HS-5 (cell line): ENCODE measurements at regions not wholly inside any gene's neighbourhood (a gene's known extent, or its start where the extent isn't known, plus 50 kb on each side); places are given as distances from the start of the nearest gene placed in this dataset.

Experiments
- DNase-seq: peaks from one replicate; pipeline ENCODE4 v3.0.0-alpha.2; 2012; ENCODE audit warnings: low read depth

DNA sequence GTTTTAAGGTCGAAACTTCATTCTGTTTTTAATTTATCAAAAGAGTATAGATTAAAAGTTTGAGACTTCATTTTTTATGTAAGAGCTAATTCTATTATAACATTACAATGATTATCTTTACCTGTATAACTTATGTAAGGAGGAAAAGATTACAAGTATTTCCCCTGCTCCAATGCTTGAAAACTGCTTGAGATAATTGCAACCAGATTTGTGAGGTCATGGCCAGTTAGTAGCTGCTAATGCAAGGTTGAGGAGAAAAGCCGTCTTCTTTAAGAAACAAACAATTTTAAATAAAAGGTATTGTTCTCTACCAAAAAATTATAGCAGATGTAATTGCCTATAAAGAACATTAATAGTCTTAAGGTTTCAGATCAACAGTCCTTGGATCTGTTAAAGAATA, 208.3 kb upstream of the UBE2E2 start:
- no peak for DNase-seq

DNA sequence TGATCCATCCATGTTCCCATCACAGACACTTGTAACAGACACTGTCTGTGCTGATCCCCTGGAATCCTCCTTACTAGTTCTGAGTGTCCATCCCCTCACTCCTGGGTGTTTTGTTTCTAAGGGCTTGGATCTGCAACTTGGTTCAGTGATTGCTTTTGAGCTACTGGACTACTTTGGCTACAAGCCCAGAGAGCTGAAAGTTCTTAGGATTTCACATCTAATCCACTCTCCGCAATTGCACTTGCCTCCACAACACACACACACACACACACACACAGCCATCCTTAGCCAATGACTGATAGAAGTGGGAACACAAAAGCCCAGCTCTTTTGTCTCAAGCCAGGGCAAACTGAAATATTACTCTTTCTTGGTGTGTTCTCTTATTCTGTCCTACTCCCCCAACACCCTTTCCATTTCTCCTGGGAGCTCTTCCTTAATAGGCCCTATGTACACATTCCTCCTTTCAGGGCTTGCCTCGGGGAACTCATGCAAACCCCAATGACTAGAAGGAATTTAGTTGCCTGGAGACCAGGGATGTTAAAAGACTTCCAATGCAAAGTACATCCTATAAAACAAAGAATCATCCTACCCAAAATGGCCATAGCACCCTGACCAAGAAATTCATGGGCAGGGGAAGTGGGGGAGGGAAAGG, 206.1 kb upstream of the UBE2E2 start:
- DNase-seq: no peak

DNA sequence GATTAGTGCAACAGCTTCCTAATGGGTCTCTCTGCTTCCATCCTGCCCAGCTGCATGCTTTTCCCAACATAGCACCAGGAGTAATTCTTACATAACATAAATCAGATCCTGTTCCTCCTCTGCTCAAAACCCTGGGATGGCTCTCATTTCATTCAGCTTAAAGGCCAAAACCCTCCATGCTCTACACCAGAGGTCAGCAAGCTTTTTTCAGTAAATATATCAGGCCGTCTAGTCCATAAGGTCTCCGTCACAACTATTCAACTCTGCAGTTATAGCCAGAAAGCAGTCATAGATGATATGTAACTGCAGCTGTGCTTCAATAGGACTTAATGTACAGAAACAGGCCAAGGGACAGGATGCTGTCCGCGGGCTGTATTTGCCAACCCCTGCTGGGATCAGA, 202.8 kb upstream of the UBE2E2 start:
- DNase-seq: no peak

DNA sequence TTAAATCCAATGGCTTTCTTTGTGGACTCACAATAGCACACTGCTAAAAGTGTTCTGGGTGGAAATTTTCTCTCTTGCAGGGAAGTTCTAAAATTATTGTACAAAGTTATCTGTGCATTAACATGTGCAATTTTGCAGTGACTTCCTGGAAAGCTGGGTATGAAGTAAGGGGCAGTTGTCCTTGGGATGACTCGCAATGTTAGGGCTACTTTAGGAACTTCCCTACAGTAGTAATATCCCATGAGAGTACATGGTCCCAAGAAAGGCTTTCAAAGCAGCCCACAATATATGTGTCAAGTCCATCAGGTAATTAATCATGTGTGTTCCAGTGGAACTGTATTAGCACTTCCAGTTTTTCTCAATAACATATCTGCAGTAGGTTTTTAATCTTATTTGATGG, 201.0 kb upstream of the UBE2E2 start:
- no peak for DNase-seq

DNA sequence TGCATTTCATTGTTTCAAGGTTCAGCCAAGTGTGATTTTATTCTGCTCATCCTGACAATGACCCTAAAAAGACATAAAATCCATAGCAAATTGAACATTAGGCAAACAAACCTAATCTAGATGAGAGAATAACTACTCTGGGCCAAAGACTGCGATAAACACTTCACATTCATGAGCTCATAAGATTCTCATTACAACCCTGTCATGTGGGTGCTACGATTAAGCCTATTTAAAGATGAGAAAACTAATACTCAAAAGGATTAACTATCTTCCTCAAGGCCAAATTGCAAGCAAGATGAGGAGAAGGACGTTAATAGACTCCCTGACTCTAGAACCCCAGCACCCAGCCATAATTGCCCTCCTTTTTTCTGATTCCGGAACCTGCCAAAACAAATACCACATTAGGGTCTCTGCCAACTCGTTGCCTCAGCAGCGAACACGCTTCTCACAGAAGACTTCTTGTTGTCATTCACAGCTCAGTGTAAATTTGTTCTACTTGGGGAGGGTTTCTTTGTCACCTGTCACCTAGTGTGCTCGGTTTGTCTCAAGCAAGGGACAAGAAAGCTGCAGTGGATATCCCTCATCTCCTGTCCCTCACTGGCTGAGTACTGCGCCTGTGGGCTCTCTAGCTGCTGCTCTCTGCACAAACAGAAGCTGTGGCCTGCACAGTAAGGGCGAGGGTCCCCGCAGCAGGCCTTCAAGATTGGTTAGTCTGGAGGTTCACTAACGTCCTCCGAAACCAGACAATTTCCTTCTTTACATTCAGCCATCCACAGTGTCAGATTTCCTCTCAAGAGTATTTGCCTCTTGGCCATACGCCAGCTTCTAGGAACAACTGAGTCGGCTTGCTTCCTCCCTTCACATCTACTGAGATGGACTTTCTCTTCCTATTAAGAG, 200.0 kb upstream of the UBE2E2 start:
- DNase-seq: no peak

DNA sequence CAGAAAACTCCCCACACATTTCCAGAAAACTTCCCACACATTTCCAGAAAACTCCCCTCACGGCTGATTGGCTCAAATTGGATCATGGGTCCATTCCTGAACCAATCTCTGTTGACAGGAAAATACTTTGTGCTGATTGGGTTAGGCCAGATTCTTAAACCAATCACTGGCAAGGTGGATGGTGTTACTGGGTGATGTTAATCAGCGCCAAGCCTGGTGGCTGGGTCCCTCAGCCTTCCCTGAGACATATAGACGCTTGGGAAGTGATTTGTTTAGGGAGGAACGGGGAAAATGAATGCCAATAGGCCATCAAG, 199.4 kb upstream of the UBE2E2 start:
- no peak for DNase-seq

DNA sequence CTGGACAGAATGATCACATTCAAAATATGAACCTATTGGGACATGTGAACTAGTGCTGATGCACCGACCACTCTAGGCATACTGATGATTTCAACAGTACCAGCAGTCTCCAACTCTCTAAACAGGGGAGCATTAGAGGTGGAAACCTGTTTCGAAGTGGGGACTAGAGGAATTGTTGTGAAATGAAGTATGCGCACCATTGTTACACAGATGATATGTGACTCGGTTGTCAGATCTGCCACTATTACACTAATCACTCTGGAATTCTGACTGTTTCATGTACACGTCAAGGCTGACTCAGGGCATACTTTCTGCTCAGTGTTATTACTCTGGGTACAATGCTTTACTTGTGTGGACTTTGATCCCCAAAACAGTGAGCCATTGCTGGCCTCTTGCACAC, 198.2 kb upstream of the UBE2E2 start:
- DNase-seq: peak; percentile 67

DNA sequence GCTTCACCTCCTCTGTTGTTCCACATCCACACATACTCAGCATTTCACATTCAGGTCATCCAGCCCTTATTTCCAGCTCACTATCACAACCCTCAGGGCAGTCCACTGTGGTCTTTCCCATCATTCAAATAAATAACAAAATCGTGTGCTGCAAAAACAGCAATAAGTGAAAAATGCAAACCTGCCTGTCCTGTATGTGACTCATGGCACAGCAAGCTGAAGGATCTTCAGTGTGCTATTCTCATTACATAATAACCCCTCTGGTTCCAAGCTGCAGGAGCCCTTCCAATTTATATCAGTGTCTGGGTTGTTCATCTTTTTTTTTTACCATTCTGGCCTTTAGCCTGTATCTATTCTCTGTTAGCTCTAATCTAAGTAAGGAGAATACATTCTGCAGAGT, 185.3 kb upstream of the UBE2E2 start:
- peak; percentile 39 for DNase-seq

DNA sequence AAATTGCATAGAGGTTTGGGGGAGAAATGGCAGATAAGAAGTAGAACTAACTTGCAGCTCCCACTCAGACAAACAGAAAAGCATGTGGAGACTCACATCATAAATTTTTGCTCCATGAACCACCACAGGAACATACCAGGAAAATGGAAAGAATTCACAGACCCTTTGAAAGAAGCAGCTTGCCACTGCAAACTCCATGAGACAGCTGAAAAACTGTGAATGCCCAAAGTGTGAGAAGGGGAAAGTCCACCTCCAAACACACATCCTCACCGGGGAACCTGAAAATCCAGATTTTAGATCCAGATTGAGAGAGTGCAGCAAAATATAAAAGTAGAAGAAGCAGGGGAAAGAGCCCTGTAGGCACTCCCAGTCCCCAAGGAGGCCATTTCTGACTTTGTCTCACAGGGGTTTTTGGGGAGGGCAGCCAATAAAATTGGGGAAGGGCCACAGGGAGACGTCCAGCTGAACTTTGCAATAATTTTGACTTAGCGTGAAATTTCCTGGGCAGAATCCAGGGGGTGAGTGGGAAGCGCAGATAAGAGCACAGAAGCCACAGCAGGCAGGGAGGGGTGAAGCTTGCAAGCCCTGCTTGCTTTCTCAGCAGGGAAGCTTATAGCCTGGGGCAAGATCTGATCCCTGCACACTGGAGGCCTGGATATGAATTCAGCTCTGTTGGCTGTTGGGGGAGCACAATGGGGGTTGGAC, 183.4 kb upstream of the UBE2E2 start:
- no peak for DNase-seq

DNA sequence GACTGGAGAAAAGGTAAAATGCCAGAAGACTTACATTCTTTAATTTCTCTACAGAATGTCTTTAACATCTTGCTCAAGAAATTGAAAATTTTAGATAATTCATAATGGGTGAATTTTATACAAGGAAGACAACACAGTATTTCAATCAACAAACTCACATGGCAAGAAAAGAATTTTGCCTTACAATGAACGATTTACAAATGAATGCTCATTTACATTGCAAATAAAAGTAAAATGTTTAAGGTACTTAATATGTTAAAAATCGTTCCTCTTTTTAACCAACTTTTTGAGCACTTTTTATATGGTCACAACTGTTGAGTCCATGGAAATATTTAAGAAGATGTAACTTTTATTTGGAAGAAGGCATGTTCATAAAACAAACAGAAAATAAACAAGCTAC, 174.8 kb upstream of the UBE2E2 start:
- DNase-seq: no peak

DNA sequence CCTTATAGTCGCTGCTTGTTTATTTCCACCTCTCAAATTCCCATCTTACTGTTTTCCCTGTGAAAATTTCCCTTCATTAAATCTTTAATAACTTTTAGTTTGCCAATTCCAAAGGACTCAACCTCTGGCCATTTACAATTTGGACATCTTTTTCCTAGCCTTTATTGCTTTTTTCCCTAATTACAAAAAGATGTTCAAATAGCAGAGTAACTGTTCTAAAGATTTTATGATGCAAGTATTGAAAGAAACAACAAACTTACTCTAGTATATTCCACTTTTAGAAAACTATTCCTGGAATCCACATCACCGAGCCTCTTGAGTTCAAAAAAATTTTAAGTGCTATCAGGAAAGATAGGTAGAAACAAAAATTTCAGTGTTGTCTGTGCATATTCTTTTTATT, 174.1 kb upstream of the UBE2E2 start:
- no peak for DNase-seq

DNA sequence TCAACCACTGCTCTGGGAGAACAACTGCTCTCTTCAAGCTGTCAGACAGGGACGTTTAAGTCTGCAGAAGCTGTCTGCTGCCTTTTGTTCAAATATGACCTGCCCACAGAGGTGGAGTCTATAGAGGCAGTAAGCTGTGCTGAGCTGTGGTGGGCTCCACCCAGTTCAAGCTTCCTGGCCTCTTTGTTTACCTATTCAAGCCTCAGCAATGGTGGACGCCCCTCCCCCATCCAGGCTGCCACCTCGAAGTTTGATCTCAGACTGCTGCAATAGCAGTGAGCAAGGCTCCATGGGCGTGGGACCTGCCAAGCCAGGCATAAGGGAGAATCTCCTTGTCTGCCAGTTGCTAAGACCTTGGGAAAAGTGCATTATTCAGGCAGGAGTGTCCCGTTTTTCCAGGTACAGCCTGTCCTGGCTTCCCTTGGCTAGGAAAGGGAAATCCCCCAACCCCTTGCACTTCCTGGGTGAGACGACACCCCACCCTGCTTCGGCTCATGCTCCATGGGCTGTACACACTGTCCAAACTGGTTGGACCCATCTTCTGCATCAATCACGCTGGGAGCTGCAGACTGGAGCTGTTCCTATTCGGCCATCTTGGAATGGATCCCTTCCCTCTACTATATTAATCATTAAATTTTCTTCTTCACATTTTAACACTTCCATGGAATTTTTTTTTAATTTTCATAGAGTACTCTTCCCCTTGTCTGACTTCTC, 167.0 kb upstream of the UBE2E2 start:
- DNase-seq: no peak

DNA sequence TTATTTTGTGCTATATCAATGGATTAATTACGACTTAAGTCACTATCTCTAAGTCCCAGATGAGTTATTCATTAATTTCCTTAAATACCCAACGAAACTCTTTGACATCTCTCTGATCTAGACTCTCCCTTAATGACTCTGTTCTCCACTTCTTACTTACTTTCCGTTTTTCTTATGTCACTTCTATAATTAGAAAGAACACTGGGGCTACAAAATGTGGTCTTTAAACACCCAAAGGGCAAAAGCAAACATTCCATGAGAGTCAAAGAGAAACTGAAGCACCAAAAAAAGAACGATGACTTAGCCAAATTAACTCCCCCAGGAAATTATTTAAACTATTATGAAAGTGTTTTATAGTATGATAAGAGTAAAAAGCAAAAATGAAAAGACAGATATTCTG, 166.4 kb upstream of the UBE2E2 start:
- DNase-seq: no peak

DNA sequence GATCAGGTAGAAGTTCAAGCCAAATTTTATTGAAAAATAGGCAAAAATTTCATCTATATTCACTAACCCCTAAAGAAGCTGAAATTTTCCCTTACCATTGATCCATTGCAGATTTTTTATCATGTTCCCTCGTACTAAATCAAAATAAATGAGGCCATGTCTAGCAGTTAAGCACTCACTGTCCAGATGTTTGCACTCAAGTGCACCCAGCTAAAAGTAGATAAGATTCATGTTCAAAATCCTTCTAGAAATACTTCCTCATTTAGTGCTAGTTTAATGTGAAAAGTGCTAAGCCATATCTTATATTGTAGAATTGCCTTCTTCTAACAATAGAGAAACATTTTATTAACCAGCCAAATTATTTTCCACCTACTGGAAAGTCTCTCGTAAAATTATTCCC, 164.7 kb upstream of the UBE2E2 start:
- no peak for DNase-seq

DNA sequence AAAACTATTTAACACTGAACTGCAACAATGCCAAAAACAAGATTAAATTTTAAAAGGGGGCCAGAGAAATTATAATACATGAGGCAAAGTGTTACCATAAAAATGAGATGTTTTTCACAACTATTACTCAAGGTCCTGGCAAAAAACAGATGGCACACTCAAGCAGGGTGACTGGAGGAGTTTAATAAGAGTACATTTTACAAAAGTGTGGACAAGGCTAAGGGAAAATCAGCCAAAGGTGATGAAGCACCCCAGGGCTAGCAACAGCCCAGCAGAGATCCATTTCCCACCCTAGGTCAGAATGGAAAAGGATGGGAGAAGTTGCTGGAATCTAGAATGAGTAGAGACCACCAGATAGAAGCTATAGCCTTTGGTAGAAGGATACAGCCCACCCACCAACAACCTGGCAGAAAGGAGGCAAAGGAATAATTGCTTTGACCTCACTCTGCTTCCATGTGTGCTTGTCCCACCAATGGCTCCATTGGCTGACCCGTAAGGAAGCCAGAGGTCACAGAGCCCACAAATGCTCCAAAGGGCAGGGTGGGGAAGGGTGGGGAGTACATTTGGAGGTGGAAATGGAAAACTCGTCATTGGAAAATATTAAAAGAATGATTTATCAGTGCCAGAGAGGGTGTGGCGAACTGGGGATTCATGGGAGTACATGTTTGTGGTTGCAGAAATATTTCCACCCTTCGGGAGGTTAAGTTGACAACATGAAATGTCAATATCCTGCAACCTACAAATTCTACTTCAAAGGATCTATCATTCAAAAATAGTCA, 161.0 kb upstream of the UBE2E2 start:
- DNase-seq: no peak

DNA sequence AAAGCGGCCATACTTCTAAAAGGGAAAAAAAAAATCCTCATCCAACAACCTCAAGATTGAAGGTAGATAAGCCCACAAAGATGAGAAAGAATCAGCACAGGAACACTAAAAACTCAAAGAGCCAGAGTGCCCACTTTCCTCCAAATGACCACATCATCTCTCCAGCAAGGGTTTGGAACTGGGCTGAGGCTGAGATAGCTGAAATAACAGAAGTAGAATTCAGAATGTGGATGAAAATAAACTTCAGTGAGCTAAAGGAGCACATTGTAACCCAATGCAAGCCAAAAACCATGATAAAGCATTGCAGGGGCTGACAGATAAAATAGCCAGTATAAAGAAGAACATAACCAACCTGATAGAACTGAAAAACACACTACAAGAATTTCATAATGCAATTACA, 158.7 kb upstream of the UBE2E2 start:
- no peak for DNase-seq

DNA sequence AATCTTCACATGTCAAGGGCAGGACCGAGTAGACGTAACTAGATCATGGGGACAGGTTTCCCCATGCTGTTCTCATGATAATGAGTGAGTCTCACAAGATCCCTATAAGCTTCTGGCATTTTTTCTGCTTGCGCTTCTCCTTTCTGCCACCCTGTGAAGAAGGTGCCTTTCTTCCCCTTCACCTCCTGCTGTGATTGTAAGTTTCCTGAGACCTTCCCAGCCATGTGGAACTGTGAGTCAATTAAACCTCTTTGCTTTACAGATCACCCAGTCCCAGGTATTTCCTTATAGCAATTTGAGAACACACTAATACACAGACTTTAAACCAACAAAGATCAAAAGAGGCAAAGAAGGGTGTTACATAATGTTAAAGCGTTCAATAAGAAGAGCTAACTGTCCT, 156.6 kb upstream of the UBE2E2 start:
- no peak for DNase-seq

DNA sequence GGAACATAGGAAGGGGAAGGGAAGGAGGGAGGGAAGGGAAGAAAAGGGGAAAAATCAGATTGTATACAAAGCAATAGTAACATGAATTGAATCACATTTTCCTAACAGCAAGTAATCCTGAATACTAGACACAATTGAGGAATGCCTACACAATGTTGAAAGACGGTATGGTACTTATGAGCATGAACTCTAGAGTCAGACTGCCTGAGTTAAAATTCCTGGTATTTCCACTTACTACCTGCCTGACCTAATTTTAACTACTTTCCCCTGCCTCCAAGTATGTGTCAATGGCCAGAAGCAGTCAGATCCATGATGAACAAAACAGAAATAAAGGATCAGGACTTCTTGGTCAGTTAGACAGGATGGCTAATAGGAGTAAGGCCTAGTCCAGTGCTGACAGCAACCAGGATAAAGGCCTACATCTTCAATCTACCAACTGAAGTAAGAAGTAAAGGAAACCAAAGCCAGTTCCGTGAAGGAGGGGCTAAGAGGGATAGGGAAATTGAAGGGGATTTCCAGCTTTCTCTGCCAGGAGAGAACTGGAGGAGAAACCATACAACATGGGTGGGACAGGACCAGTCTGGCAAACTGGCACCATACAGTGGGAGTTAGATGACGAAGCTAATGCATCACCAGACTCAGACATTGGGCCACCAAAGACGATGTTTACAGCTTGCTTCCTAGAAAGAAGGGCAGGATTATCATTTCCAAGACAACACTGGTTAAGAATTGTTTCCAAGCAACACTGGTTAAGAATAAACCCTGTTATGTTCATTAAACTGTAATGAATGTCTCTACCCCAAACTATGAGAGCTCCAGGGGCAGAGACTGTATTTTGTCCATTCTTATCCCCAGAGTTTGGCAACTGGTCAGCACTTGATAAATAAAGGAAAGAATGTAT, 151.6 kb upstream of the UBE2E2 start:
- no peak for DNase-seq

DNA sequence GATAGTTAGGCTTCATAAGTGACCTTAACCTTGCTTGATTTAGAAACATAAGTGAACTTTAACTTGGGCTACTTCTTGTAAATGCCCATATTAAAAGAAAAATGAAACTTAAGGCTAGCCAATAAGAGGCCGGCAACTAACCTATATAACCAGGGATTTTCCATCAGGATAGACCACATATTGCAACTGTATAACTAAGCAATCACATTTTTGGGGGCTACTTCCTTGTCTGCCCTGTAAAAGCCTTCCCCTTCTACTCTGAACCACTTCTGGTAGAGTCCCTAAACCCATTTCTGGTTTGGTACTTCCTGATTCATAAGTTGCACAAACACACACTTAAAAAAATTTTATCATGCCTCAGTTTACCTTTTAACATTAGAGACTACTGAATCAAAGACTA, 150.9 kb upstream of the UBE2E2 start:
- no peak for DNase-seq

DNA sequence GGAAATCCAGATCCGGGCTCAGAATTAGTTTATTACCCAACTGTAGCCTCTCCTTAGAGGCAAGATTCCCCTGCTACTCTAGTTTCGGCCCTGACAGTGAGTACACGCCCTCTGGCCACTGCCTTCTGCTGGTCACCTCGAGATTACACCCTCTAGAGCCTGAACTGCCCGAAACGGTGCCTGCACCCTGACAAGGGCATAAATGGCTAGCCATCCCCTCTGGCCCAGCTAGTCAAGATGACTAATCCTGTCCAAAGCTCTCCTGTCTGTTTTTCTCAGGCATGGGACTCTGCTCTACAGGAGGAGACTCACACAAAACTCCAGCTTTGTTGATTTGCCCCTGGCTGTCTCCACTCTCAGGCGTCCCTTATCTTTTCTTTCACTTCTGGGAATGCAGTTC, 150.5 kb upstream of the UBE2E2 start:
- no peak for DNase-seq
